Ectodermal cell (in vitro differentiated cells): ENCODE measurements at regions not wholly inside any gene's neighbourhood (a gene's known extent, or its start where the extent isn't known, plus 50 kb on each side); places are given as distances from the start of the nearest gene placed in this dataset.

ENCODE experiments used
- H3K27ac ChIP-seq: 2 replicates; pipeline ENCODE4 v1.7.0; 2013; ENCODE audit warnings: mild to moderate bottlenecking, low read depth, low read length; ENCODE audit not compliant: insufficient read depth, poor library complexity, severe bottlenecking
- H3K27me3 ChIP-seq: 2 replicates; pipeline ENCODE4 v1.7.0; 2013; ENCODE audit warnings: mild to moderate bottlenecking, low read length; ENCODE audit not compliant: insufficient read depth, control insufficient read depth, poor library complexity, severe bottlenecking
- H3K36me3 ChIP-seq: one replicate; pipeline ENCODE4 v1.7.0; 2013; ENCODE audit warnings: low read length; ENCODE audit not compliant: control insufficient read depth, insufficient read depth
- H3K4me1 ChIP-seq: one replicate; pipeline ENCODE4 v1.7.0; 2013; ENCODE audit warnings: low read length; ENCODE audit not compliant: control insufficient read depth, insufficient read depth
- H3K4me3 ChIP-seq: 2 replicates; pipeline ENCODE4 v1.7.0; 2013; ENCODE audit warnings: low read depth, low read length, control low read depth; ENCODE audit not compliant: insufficient read depth
- H3K9me3 ChIP-seq: 2 replicates; pipeline ENCODE4 v1.7.0; 2013; ENCODE audit warnings: mild to moderate bottlenecking, low read length, moderate library complexity; ENCODE audit not compliant: control insufficient read depth
- WGBS, 2 experiments: methylation state at CpG; one replicate each; pipeline ENCODE4 v1.1.7; 2013; ENCODE audit warnings: missing lambda C conversion rate in 2 of 2; 5-methylcytosine and 5-hydroxymethylcytosine counted together

DNA sequence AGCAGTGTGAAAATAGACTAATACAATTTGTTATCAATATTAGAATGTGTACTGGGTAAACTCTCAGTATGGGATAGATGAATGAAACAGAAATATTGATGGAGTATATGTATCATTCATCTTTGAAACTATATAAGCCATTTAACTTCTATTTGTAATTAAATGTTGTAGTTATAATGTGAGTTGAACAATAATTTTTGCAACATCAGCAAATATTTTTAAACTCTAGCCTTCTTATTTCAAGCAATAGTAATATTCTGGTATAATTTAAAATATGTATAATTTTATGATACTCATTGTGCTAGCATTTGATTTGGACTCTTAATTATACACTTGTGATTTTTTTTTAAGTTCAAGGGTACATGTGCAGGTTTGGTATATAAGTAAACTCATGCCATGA, 59.6 kb upstream of the RGMB start:
- no peaks in the 10 kb centered on the region for H3K9me3 ChIP-seq
- H3K4me3 ChIP-seq = no peak overlapping the region
- H3K27me3 ChIP-seq = no peaks in the 10 kb centered on the region
- no peaks in the 10 kb centered on the region for H3K4me1 ChIP-seq
- no peak overlapping the region for H3K27ac ChIP-seq
- H3K36me3 ChIP-seq = no peaks in the 10 kb centered on the region

DNA sequence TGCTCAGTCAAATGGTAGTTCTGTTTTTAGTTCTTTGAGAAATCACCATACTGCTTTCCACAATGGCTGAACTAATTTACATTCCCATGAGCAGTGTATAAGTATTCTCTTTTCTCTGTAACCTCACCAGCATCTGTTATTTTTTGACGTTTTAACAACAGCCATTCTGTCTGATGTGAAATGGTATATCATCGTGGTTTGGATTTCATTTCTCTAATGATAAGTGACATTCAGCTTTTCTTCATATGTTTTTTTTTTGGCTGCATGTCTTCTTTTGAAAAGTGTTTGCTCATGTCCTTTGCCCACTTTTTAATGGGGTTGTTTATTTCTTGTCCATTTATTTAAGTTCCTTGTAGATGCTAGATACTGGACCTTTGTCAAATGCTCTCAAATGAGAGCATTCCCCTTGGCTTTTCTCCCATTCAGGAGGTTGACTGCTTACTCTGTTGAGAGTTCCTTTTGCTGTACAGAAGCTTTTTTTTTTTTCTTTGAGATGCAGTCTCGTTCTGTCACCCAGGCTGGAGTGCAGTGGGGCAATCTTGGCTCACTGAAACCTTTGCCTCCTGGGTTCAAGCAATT, 58.7 kb upstream of the RGMB start:
- Histone ChIP-seq H3K36me3 (no peaks in the 10 kb centered on the region), H3K9me3 (no peaks in the 10 kb centered on the region), H3K27ac (no peak overlapping the region), H3K27me3 (no peaks in the 10 kb centered on the region), H3K4me3 (no peak overlapping the region), H3K4me1 (no peaks in the 10 kb centered on the region)
- WGBS, 2 experiments = 78 to 88% methylated on average over 2 to 3 of the region's 3 CpGs

DNA sequence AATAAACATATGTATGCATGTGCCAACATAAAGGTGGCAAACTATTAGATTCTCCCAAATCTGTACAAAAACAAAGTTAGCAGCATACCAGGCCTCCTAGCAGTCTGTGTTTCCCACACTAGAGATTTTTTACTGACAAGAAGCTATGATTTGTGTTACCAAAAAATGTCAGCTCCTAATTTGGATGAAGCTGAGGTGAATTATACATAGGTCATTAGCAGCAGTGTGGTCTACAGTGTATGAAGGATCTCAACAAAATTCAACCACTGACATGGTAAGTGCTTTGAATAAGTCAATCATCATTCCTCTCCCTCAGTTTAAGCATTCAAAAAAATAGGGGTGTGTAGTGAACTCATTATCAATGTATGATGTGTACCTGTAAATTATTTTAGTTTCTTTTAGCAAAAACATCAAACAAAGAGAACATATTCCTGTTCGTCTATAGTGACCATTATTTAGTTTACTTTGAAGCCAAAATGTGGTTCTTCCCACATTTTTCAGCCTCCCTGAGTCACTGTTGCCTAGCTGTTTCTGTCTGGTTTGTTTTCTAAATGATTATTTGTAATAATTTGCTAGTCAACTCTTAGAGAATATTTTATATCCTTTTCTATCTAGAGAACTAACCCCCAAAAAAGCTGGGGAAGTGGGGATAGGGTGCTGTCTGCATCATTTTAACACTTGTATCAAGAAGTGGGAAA, 52.1 kb upstream of the RGMB start:
- H3K4me3 ChIP-seq = no peak overlapping the region
- no peaks in the 10 kb centered on the region for H3K9me3 ChIP-seq
- no peaks in the 10 kb centered on the region for H3K36me3 ChIP-seq
- 80 to 100% methylated on average over 1 of the region's 1 CpG for WGBS, 2 experiments
- H3K27me3 ChIP-seq = no peaks in the 10 kb centered on the region
- H3K4me1 ChIP-seq = no peaks in the 10 kb centered on the region
- no peak overlapping the region for H3K27ac ChIP-seq

DNA sequence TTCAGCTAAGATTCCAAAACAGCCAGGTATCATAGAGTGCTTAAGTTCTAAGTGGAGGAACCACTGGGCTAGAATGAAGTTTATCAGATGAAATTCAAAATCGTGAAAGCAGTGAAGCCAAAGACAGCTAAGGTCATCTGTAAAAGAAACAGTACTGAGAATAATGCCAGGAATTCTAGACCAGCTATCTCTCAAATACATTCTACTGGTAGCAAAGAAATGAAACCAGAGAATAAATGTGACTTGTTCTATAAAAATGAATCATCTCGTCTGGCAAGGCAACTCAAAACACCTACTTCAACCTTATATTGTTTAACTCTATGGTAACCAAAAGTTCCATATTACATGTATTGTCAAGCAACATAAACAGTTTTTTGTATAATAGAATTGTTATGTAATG, 51.3 kb upstream of the RGMB start:
- no peak overlapping the region for H3K27ac ChIP-seq
- 84 to 89% methylated on average over 1 to 2 of the region's 2 CpGs for WGBS, 2 experiments
- no peak overlapping the region for H3K4me3 ChIP-seq
- H3K36me3 ChIP-seq = no peaks in the 10 kb centered on the region
- no peaks in the 10 kb centered on the region for H3K4me1 ChIP-seq
- no peaks in the 10 kb centered on the region for H3K27me3 ChIP-seq
- H3K9me3 ChIP-seq = no peaks in the 10 kb centered on the region

DNA sequence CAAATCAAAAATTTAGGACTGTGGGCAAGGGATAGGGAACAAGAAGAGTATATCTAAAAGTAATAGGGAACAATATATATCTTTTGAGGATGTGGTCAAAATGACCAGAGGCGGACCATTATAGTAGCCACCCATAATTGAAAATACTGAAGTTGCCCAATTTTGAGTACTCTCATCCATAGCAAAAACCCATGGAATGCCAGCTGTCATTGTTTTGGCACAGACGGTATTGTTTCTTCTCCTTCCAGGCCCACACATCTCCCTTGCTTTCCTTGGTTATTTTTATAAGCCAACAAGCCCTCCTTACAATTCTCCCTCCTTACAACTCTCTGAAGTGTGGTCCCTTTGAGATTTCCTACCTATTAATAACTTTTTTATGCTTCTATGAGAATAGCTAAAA, 50.4 kb upstream of the RGMB start:
- Histone ChIP-seq H3K27me3 (no peaks in the 10 kb centered on the region), H3K4me1 (no peaks in the 10 kb centered on the region), H3K27ac (no peak overlapping the region), H3K36me3 (no peaks in the 10 kb centered on the region), H3K4me3 (no peak overlapping the region), H3K9me3 (no peaks in the 10 kb centered on the region)
- WGBS, 2 experiments = 88 to 94% methylated on average over 2 of the region's 2 CpGs
